CD4-positive, alpha-beta T cell treated with Interleukin-6 at 100 ng/mL for 8 hours (primary cell): ENCODE measurements at regions not wholly inside any gene's neighbourhood (a gene's known extent, or its start where the extent isn't known, plus 50 kb on each side); places are given as distances from the start of the nearest gene placed in this dataset.

Experiments
- DNase-seq: peaks from one replicate; pipeline ENCODE4 v3.0.0-alpha.2; 2020; ENCODE audit warnings: mixed read lengths, low spot score

DNA sequence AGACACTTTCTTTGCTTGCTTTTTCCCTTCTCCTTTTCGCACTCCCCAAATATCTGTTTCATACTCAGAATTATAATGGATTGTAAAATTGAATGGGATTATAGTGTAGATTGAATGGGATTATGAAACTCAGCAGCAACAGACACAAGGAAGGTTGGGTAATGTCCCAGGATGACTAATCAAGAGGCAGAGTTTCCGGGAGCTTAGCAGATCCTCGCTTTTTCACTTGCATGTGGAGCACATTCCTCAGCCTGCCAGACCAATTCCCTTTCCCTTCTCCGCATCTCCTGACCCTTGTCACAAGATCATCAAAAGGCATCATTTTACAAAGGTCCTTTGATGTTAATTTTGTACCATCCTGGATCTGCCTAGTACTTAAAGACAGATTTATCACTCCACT lies 55.1 kb upstream of the SLC1A1 start:
- no peak for DNase-seq

DNA sequence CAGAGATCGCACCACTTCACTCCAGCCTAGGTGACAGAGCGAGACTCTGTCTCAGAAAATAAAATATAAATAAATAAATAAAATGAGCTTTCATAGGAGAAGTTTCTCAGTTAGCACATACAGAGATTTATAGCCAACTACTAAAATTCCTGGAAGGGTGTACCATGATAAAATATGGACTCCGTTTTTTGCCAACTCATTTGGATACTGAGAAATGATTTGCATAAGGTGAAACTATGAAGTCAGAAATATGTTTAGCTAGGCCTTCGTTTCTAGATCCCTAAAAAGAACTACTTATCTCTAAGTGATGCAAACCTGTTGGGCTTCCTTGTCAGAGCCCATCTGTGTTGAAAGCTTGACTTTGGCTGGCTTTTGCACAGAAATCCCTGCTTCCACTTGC lies 56.9 kb upstream of the SLC1A1 start:
- no peak for DNase-seq

DNA sequence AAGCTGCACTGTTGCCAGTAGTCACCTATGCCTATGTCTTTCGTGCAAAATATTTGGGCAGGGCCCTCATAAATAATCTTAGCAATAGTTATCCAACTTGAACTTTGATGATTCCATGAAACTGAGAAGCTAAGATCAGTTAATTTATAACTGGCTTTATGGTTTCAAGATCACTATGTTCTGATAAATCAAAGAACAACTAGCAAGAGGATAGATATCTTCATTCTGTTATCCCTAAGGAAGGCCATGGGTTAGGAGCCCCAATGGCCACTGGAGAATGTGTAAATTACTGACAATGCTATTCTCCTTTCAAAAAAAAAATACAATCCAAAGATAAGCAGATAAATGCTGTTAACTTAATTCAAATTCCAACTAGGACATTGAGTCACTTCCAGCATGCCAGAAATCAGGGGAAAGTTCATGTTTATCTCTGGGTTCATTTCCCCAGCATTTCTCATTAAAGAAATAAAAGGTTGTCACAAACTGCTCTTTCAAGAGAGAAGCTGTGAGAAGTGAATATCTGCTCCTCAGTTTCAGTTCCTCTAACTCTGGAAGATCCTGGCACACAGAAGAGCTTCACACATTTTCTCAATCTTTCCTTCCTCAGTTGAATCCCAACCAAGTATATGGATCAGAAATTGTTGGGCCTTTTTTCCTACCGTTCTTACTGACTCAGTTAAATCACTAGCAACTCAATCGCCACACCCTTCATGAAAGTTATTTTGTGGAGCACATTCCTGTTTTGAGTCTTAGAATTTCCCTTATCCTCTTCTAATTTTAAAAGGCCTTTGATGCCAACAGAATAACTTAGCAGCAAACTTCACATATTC lies 59.6 kb upstream of the SLC1A1 start:
- no peak for DNase-seq

DNA sequence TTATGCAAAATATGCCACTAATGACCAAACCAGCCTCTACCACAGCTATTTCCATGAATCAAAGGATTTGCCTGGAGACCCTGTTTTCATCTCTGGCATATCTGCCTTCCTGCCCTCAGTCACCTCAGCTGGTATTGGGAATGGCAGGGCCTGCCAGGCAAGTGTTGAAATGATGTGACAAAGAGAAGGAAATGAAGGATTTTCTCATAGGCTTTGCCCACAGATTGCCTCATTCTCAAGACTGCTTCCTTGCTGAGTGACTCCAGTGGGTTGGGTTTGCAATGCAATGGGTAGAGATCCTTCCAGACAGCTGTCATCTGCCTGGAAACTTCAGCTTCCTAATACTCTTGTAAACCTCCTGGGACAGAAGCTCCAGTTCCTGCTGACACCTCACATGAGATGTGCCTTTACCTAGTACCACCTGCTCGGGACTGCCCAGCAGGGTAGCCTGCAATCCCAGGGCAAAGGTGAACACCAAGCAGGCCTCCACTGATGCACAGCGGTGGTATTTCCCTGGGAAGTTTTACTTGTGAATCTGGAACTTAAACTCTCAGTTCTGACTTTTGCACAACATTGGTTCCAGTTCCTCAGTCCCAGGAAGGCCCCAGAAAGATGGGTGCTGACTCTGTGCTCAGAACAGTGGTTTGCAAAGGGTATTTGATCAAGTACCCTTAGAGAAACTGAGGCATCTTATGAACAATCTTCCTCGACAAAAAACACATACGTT lies 64.8 kb upstream of the SLC1A1 start:
- no peak for DNase-seq

DNA sequence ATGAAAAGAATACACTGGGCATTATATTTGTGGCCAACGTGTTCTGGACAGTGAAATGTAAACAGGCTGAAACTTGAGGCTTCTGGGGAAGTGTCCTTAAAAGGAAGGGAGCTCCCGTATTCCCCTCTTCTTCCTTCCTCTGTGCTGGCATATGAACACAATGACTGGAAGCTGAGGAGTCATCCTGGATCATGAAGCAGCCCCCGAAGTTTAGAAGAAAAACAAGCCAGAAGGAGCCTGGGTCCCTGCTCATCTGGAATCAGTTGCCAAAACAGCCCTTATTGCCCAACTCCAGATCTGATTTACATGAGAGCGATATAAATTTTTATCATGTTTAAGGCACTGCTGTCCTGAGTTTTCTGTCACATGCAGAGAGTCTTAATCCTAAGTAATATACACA lies 65.4 kb upstream of the SLC1A1 start:
- DNase-seq = no peak

DNA sequence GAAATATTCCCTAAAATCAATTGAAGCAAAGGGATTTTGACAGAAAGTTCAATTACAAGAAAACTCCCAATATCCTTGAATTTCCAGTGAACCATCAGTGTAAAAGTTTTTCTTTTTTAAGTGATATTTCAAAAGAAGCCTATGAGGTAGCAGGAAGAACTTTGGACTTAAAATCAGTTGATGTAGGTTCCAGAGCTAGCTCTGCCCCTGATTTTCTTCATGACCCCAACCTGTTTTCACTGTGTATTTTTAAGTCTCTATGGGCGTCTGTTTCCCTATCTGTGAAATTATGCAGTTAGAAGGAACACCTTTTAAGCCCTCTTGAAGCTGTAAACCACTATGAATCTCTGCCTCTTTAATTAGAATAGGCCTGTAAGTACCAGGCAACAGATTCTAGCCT lies 66.2 kb upstream of the SLC1A1 start:
- DNase-seq = no peak

DNA sequence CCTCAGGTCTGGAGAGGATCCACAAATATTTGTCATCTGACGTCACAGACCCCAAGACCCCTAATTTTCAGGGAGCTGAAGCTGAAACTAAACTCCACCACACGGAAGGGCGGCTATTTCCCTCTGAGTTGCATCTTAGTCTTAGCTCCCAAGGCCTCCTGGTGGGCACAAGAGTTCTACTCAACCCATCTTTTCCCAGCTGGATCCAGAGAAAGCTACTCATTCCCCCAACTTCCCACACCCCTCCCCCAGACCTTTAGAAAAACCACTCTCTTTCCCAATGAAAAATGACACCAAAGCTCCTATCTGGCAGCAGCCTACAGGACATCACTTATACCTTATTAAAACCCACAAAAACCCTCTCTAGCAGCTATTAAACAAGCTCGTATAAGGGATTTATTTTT lies 67.1 kb upstream of the SLC1A1 start:
- no peak for DNase-seq

DNA sequence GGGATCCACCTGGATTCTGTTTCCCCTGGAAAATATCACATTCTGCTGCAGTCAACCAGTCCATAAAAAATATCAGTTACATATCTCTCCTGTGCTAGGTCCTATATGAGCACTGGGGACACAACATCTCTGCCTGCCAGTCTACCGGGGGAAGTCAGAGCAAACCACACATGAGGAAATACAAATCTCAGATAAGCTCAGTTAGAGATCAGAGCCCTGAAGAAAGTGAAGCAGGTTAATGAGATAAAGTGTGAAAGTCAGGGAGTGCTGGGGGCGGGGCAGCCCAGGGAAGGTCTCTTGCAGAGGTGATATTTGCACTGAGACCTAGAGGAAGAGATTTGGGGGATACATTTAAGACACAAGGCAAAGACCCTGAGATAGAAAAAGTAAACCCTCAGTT lies 67.8 kb upstream of the SLC1A1 start:
- DNase-seq = peak; percentile 9

DNA sequence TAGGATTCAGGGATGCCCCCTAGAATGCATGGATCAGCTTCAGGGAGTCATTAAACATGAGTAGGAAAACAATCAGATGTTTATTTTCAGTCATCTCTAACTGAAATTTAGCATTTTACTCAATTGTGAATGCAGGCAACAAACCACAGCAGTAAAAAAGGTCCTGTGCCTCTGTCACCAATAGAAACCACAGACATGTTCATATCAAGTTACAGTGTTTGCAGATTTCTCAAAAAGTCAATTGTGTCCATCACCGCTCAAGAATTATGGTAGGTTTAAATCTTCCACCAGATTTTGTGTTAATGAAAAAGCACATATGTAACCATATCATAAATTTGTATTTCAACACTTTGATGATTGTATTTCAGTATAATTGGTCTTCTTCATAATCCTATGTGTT lies 68.4 kb upstream of the SLC1A1 start:
- no peak for DNase-seq

DNA sequence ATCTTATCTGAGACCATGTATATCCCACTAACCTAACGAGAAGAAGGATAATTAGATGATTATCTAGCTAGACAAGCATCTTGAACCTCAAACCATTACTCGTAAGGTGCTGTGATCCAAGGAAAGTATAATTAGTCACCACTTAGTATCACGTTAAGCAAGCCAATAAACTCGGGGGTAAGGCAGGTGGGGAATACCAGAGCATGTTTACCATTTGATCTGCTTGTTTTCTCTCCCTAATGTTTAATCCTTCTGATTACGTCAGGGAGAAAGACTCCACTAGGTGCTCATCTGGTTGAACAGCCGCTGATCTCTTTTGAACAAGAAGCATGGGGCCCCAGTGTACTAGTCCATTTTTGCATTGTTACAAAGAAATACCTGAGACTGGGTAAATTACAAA lies 69.9 kb upstream of the SLC1A1 start:
- DNase-seq = no peak

DNA sequence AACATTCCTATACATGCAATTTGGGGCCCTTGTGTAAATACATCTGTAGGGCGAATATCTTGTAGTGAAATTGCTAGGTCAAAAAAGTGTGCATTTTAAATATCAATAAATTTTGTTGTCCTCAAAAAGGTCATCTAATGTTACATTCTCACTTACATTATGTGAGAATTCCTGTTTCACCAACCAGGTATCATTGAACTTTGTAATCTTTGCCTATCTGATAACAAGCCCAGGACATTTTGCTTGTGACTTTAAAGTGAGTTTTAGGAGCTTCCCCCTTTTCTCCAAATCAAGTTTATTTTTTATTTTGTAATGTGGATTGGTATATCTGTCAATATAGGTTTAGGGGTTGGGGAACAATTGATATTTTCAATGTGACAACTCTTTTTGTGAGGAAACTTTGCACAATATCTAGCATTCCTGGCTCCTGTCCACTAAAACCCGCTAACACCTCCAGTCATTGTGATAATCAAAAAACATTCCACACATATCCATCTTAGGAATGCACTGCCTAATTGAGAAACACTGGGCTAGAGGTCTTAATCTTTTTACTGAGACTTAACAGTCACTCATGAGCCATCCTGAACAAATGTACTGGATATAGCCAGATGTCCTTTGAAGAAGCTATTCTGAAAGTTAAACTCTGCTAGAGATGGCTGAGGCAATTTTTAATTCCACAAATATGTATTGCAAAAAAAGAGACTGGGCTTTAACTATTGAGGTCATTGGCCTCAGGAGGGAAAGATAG lies 72.5 kb upstream of the SLC1A1 start:
- DNase-seq = no peak

DNA sequence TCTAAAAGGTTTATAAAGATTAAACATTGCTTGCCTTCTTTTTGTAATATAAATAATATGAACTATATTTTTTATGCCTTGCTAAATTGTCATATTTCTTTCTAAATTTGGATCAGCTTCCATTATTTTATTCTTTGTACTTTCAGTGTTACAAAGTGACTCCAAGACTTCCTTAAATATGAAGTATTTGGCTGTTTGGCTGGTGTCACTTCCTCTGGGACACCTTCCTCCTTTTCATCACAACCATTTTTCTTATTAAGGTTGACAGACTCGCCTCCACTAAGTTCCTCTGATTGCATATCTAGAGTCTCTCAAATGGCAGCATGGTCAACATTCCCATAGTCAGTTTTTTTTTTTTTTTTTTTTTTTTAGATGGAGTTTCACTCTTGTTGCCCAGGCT lies 73.8 kb upstream of the SLC1A1 start:
- DNase-seq = no peak

DNA sequence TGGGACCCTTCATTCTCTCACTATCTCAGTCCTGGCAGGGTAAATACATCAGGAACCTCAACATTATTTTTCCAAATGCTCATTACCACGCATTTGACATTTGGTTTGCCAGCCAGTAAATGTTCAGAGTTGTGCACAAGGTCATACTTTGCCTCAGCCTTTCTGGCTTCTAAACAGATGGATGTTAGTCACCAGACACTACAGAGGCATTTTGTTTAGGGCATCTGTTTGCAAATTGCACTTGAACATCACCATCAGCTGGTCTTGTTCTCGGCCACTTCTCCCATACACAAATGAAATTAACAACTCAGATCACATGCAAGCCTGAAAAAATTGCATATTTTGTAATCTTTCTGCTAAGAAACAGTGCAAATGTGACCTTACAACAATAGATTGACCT lies 75.0 kb upstream of the SLC1A1 start:
- no peak for DNase-seq

DNA sequence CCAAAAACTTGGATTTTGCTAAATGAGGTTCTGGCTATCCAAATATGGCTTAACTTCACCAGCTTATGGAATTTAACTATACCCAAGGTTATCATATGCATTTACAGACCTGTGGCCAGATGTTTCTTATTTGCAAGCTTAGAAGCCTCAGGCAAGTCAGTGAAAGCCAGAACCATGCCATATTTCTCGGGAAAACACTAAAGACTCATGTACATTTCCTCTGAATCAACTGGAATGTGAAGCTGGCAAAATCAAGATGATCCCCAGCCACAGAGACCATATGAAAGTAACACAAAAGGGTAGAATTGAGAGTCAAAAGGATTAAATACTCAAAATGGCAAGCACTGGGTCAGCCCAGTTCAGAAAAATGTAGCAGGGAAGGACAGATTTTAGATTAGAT lies 76.4 kb upstream of the SLC1A1 start:
- no peak for DNase-seq

DNA sequence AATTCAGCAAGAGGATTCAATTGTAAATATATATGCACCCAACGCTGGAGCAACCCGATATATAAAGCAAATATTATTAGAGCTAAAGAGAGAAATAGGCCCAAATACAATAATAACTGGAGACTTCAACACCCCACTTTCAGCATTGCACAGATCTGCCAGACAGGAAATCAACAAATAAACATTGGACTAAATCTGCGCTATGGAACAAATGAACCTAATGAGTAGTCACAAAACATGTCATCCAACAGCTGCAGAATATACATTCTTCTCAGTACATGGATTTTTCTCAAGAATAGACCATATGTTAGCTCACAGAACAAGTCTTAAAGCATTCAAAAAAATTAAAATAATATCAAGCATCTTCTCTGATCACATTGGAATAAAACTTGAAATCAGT lies 86.1 kb upstream of the SLC1A1 start:
- DNase-seq = no peak

DNA sequence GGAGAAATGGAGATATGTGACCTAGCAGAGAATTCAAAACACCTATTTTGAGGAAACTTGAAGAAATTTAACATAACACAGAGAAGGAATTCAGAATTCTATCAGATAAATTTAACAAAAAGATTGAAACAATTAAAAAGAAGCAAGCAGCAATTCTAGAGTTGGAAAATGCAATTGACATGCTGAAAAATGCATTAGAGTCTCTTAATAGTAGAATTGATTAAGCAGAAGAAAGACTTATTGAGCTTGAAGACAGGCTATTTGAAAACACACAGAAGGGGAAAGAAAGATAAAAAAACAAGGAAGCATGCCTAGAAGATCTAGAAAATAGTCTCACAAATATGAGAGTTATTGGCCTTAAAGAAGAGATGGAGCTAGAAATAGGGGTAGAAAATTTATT lies 87.8 kb upstream of the SLC1A1 start:
- DNase-seq = no peak

DNA sequence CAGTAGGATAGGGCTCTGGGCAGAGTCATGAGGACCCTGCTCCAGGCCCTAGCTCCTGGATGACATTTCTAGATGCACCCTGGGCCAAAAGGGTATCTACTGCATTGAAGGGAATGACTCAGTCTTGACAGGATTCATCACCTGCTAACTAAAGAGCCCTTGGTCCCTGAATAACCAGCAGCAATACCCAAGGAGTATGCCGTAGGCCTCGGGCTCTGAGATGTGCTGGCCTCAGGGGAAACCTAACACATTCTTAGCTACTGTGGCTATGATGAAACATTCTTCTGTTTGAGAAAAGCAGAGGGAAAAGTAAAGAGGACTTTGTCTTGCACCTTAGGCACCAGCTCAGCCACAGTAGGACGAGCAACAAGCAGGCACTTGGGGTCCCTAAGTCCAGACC lies 89.5 kb upstream of the SLC1A1 start:
- no peak for DNase-seq

DNA sequence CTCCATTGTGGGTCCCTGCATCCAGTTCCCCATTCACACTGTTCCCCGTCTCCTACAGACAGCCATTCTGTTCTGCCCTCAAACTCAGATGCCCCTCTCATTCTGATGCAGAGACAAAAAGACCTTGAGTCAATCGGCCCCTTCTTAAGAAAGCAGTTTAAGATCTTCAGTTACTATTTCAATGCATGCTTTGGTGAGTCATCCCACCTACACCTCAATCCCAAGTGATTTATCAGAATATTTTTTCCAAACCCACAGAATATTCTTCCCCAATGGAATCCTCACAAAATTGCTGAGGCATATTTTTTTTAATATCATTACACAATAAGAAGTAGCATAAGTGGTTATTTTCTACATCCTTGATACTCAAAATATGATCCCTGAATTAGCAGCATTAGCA lies 92.4 kb upstream of the SLC1A1 start:
- DNase-seq = no peak

DNA sequence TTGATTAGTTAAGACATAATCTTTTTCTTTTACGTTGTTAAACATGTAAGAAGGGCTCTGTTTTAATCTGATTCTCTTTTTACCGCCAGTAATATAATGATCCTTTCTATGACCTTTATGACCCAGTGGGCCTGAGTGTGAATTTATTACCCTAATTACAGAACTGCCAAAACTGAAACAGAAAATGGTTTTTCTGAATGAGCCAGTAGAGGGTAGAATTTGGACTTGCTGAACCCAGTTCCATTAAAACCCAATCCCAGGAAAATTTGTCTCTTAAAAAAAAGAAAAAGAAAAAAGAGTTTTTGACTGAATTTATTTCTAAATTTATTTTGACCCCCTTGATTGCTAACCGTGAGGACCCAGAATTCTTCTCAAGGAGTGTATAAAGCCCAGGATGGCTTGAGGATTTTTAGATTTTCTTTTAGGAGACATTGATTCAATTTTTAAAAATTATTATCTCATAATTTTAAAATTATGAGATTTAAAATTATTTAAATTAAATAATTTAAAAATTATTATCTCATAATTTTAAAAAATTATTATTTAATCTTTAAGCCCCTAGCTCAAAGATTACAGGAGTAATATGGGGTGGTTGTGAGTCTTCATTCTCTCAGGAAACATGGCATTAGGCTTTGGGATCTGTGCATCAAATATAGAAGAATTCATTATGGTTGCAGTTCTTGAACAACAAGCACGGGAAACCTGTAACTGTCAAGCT lies 94.1 kb upstream of the GLIS3 start:
- DNase-seq = no peak

DNA sequence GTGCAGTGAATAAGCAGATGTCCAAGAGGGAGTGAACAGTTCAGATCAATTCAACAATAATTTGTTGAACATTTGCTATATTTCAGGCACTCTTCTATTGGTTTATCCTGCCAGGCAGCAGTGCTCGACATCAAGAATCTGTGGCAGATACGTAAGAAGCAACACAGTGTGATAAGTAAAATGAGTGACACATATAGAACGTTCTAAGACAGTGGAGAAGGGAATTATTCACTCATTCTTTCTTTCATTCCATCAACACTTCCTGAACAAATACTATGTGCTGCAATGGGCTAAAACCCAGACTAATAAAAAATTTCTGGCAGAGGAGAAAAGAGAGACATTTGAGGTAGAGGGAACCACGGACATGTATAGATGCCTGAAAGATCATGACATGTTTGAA lies 89.9 kb upstream of the GLIS3 start:
- no peak for DNase-seq

DNA sequence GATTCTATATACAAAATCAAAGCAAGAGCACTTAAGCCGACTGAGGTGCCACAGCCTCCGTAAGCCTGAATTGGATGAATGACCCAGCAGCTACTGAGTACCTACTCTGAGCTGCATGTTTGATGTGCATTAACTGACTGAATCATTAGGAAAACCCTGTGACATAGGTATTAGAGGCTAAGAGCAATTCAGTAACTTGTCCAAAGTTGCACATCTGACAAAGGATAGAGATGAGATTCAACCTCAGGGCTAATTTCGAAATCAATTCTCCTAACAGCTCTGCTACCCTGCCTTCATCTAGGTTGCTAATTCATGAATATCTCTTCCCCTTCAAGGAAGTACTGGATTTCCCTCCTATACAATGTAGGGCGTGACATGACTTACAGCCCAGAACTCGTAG lies 89.1 kb upstream of the GLIS3 start:
- no peak for DNase-seq

DNA sequence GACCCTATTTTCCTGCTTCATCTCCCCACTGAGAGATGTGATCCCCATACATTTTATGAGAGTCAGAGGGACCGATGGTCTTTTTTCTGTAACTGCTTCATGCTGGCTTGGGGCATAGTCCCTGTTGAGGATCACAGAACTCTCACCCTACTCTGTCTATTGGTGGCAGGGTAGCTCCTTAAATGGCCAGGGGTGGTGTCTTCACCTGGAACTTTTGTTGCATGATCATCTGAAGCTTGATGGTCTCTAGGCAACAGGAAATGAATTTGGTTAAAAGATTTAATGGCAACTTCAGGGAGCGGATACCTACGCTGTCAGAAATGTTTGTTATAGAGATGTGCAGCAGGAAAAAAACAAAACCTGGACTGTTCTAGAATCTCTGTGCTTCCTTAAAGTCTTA lies 87.0 kb upstream of the GLIS3 start:
- no peak for DNase-seq
